ENCODE measurements at regions not wholly inside any gene's neighbourhood (a gene's known extent, or its start where the extent isn't known, plus 50 kb on each side); places are given as distances from the start of the nearest gene placed in this dataset.
"Not testable (repeated sequence)": the region's sequence is repeated elsewhere in the genome, so short reads cannot be mapped to it uniquely, and the experiment has no call there.

- not testable (repeated sequence) for DNase-seq
These were observed 114.7 kb downstream of the QRSL1 start for GRCh38 chr6:106744029-106744428.

GRCh38 chr6:106743612-106744011 lies 114.2 kb downstream of the QRSL1 start:
- DNase-seq: no peak

- no peak for DNase-seq
These were observed 110.9 kb downstream of the QRSL1 start for GRCh38 chr6:106740287-106740686.

GRCh38 chr6:106739387-106739786 lies 110.0 kb downstream of the QRSL1 start:
- no peak for DNase-seq

GRCh38 chr6:106736502-106736901 lies 107.1 kb downstream of the QRSL1 start:
- DNase-seq: no peak

- no peak for DNase-seq
These were observed 106.5 kb downstream of the QRSL1 start for GRCh38 chr6:106735828-106736227.

- DNase-seq: no peak
These were observed 105.8 kb downstream of the QRSL1 start for GRCh38 chr6:106735136-106735633.

GRCh38 chr6:106733386-106733785 lies 104.0 kb downstream of the QRSL1 start:
- DNase-seq: no peak

GRCh38 chr6:106732376-106732940 lies 103.1 kb downstream of the QRSL1 start:
- no peak for DNase-seq

- DNase-seq: no peak
These were observed 102.4 kb downstream of the QRSL1 start for GRCh38 chr6:106731843-106732160.

GRCh38 chr6:106731144-106731842 lies 101.9 kb downstream of the QRSL1 start:
- DNase-seq: no peak

GRCh38 chr6:106730718-106731117 lies 101.3 kb downstream of the QRSL1 start:
- no peak for DNase-seq

GRCh38 chr6:106730264-106730663 lies 100.9 kb downstream of the QRSL1 start:
- no peak for DNase-seq

- DNase-seq: no peak
These were observed 100.5 kb downstream of the QRSL1 start for GRCh38 chr6:106729841-106730240.

- no peak for DNase-seq
These were observed 99.0 kb downstream of the QRSL1 start for GRCh38 chr6:106728296-106728870.

GRCh38 chr6:106727480-106728149 lies 98.2 kb downstream of the QRSL1 start:
- DNase-seq: no peak

- DNase-seq: no peak
These were observed 95.5 kb downstream of the QRSL1 start for GRCh38 chr6:106724848-106725247.

GRCh38 chr6:106724337-106724736 lies 95.0 kb downstream of the QRSL1 start:
- DNase-seq: no peak

- not testable (repeated sequence) for DNase-seq
These were observed 94.0 kb downstream of the QRSL1 start for GRCh38 chr6:106723419-106723818.

GRCh38 chr6:106721189-106721588 lies 91.8 kb downstream of the QRSL1 start:
- not testable (repeated sequence) for DNase-seq
